HCT116 (cell line): ENCODE measurements at regions not wholly inside any gene's neighbourhood (a gene's known extent, or its start where the extent isn't known, plus 50 kb on each side); places are given as distances from the start of the nearest gene placed in this dataset.

Experiments
- ATAC-seq: fragments of 200-7000 bp; cut with Tn5 transposase; 2 replicates; pipeline ENCODE4 v1.9.1; 2020; ENCODE audit warnings: mild to moderate bottlenecking, moderate library complexity
- BruUV-seq: library from RNA; stranded (reverse); fragments of 400-500 nt; replicated peaks from 2 replicates; lab custom pipeline; 2021; lab: Mats Ljungman, UMichigan
- CTCF ChIA-PET: fragments of 300-600 bp; sonication (Branson Sonifier 250); formaldehyde crosslinking; loops from one replicate; lab custom pipeline; 2021; ENCODE audit warnings: antibody characterized with exemption; lab: Charles Lee
- POLR2A ChIA-PET: fragments of 300-600, 350-600 bp; sonication (Branson Sonifier 250); formaldehyde crosslinking; loops from one replicate; lab custom pipeline; 2021; ENCODE audit warnings: antibody characterized with exemption; lab: Charles Lee
- RAD21 ChIA-PET, 2 experiments: fragments of 300-600 bp; sonication (Branson Sonifier 250); formaldehyde crosslinking; loops; one replicate each; lab custom pipeline; 2023; ENCODE audit warnings: low total read pairs in 2 of 2; ENCODE audit not compliant: uncharacterized antibody in 2 of 2, unreplicated experiment in 2 of 2, low non-redundant PET in 1 of 2; lab: Charles Lee
- DNase-seq: peaks from one replicate; pipeline ENCODE4 v3.0.0-alpha.2; 2010; ENCODE audit warnings: low read depth, low spot score
- H2AFZ ChIP-seq: fragments of 200-600 bp; shearing (Covaris generic), sonication (generic); 2 replicates; pipeline ENCODE4 v1.6.1; 2017; ENCODE audit warnings: low read depth, mixed run types, mixed read lengths, antibody characterized with exemption, low read length; ENCODE audit not compliant: poor library complexity, severe bottlenecking
- H3K27ac ChIP-seq: 2 replicates; pipeline ENCODE4 v1.5.1; 2012; ENCODE audit warnings: low read depth, low read length
- H3K27me3 ChIP-seq: fragments of 200-600 bp; sonication (generic); 2 replicates; pipeline ENCODE4 v1.6.1; 2016; ENCODE audit warnings: mixed run types, low read length, mixed read lengths; ENCODE audit not compliant: insufficient read depth
- H3K36me3 ChIP-seq, 2 experiments: fragments of 200-500 bp in 1 of 2; fragments of 200-600 bp in 1 of 2; sonication (Bioruptor generic) in 1 of 2; sonication (generic) in 1 of 2; 2 replicates each; pipeline versions ENCODE4 v1.5.1 to v1.6.1; 2014 to 2016; ENCODE audit warnings: low read length in 2 of 2, inconsistent platforms in 1 of 2, mixed read lengths in 1 of 2, mixed run types in 1 of 2; ENCODE audit not compliant: insufficient read depth in 2 of 2, control insufficient read depth in 1 of 2
- H3K4me1 ChIP-seq, 2 experiments: fragments of 200-600 bp in 1 of 2; sonication (generic) in 1 of 2; 2 replicates each; pipeline versions ENCODE4 v1.5.1 to v1.6.1; 2012 to 2017; ENCODE audit warnings: low read length in 2 of 2, inconsistent platforms in 1 of 2, mild to moderate bottlenecking in 1 of 2, mixed read lengths in 1 of 2, mixed run types in 1 of 2, moderate library complexity in 1 of 2; ENCODE audit not compliant: insufficient read depth in 2 of 2, control insufficient read depth in 1 of 2
- H3K4me2 ChIP-seq: fragments of 200-600 bp; sonication (generic); 2 replicates; pipeline ENCODE4 v1.6.1; 2017; ENCODE audit warnings: mixed run types, low read length, mixed read lengths
- H3K4me3 ChIP-seq, 2 experiments: fragments of 200-600 bp in 1 of 2; sonication (generic) in 1 of 2; replicated peaks in 1 of 2; 2 replicates each; pipeline ENCODE4 v1.5.1; 2011 to 2016; ENCODE audit warnings: low read length in 2 of 2, control low read depth in 1 of 2, low read depth in 1 of 2, mild to moderate bottlenecking in 1 of 2, mixed read lengths in 1 of 2, mixed run types in 1 of 2
- H3K79me2 ChIP-seq: fragments of 200-600 bp; sonication (generic); 2 replicates; pipeline ENCODE4 v1.6.1; 2017; ENCODE audit warnings: mild to moderate bottlenecking, mixed run types, low read length, moderate library complexity, mixed read lengths; ENCODE audit not compliant: insufficient read depth
- H3K9ac ChIP-seq: fragments of 200-600 bp; sonication (generic); 2 replicates; pipeline ENCODE4 v1.6.1; 2016; ENCODE audit warnings: low read length, mixed read lengths
- H3K9me2 ChIP-seq: fragments of 200-600 bp; sonication (generic), shearing (Covaris generic); 2 replicates; pipeline ENCODE4 v1.6.1; 2017; ENCODE audit warnings: mixed run types, mild to moderate bottlenecking, moderate library complexity; ENCODE audit not compliant: insufficient read depth
- H3K9me3 ChIP-seq, 2 experiments: fragments of 200-500 bp in 1 of 2; fragments of 200-600 bp in 1 of 2; sonication (Bioruptor generic) in 1 of 2; sonication (generic) in 1 of 2; 2 replicates each; pipeline ENCODE4 v1.6.1; 2014 to 2017; ENCODE audit warnings: low read length in 2 of 2, mixed read lengths in 2 of 2, inconsistent platforms in 1 of 2, low read depth in 1 of 2, mild to moderate bottlenecking in 1 of 2, mixed run types in 1 of 2, moderate library complexity in 1 of 2; ENCODE audit not compliant: control insufficient read depth in 1 of 2, insufficient read depth in 1 of 2
- H4K20me1 ChIP-seq: fragments of 200-600 bp; sonication (generic), shearing (Covaris generic); 2 replicates; pipeline ENCODE4 v1.6.1; 2017; ENCODE audit warnings: mixed run types, mild to moderate bottlenecking, moderate library complexity; ENCODE audit not compliant: insufficient read depth
- EGR1 ChIP-seq: IDR thresholded peaks from 2 replicates; pipeline ENCODE4 v1.6.1; 2012; ENCODE audit warnings: low read depth
- JUND ChIP-seq: IDR thresholded peaks from 2 replicates; pipeline ENCODE4 v1.6.1; 2012
- POLR2A ChIP-seq: IDR thresholded peaks from 2 replicates; pipeline ENCODE4 v1.7.0; 2011; ENCODE audit warnings: borderline replicate concordance; ENCODE audit not compliant: insufficient read depth, insufficient read length; ENCODE audit errors: extremely low read depth
- SIN3A ChIP-seq: IDR thresholded peaks from 2 replicates; pipeline ENCODE4 v1.6.1; 2012; ENCODE audit warnings: low read depth
- intact Hi-C: fragments of 100-400 bp; cut with micrococcal nuclease; formaldehyde crosslinking; loops from 2 replicates; pipeline ENCODE4 v1.10.0; 2022
- TF ChIP-seq, protein P1 (sequence below): IDR thresholded peaks from 2 replicates; pipeline ENCODE4 v1.6.1; 2012
- TF ChIP-seq, protein P2 (sequence below): IDR thresholded peaks from 2 replicates; pipeline ENCODE4 v1.6.1; 2012; ENCODE audit warnings: low read depth

DNA sequence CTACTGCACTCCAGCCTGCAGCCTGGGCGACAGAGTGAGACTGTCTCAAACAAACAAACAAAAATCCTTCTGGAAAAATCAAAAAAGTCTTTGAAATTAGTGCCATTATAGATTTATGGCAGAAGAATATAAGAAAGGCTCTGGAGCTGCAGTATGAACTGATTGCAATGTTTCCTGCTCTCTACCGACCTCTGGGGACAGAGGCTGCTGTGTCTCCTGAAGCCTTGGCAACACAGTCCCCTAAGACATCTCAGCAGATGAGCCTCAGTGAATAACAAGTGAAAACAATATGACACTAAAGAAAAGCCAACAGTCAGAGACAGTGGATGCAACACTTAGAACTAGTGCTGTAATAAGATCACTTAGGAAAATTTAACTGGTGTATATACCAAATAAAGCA is 494.9 kb upstream of the LRATD1 start:
- ATAC-seq: no peak
- no peak for TF ChIP-seq POLR2A
- TF ChIP-seq, all 23 proteins: peak for 0

DNA sequence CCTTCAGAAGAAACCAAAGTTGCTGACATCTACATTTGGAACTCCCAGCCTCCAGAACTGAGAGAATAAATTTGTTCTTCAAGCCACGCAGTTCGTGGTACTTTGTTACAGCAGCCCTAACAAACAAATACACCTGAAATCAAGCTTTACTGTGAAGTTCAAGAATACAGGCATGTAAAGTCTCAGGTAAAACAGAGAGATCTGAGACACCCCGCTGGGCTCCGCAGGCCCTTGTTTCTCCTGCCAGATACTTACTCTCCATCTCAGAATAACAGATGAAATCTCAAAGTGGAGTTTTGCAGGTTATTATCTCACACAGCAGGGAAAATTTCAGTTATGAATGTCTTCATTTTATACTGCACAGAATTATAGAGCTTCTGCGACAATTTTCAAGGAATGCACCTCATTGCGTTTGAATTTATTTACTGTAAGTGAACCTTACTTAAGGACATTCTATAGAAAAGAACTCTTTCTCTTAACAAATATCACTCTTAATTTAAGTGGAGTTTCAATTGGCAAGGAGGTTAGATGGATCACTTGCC is 492.4 kb upstream of the LRATD1 start:
- TF ChIP-seq, protein P1, sequence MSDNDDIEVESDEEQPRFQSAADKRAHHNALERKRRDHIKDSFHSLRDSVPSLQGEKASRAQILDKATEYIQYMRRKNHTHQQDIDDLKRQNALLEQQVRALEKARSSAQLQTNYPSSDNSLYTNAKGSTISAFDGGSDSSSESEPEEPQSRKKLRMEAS: no peak
- no peak for TF ChIP-seq EGR1
- no peak for TF ChIP-seq SIN3A
- TF ChIP-seq, protein P2, sequence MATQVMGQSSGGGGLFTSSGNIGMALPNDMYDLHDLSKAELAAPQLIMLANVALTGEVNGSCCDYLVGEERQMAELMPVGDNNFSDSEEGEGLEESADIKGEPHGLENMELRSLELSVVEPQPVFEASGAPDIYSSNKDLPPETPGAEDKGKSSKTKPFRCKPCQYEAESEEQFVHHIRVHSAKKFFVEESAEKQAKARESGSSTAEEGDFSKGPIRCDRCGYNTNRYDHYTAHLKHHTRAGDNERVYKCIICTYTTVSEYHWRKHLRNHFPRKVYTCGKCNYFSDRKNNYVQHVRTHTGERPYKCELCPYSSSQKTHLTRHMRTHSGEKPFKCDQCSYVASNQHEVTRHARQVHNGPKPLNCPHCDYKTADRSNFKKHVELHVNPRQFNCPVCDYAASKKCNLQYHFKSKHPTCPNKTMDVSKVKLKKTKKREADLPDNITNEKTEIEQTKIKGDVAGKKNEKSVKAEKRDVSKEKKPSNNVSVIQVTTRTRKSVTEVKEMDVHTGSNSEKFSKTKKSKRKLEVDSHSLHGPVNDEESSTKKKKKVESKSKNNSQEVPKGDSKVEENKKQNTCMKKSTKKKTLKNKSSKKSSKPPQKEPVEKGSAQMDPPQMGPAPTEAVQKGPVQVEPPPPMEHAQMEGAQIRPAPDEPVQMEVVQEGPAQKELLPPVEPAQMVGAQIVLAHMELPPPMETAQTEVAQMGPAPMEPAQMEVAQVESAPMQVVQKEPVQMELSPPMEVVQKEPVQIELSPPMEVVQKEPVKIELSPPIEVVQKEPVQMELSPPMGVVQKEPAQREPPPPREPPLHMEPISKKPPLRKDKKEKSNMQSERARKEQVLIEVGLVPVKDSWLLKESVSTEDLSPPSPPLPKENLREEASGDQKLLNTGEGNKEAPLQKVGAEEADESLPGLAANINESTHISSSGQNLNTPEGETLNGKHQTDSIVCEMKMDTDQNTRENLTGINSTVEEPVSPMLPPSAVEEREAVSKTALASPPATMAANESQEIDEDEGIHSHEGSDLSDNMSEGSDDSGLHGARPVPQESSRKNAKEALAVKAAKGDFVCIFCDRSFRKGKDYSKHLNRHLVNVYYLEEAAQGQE: no peak
- no peak for TF ChIP-seq JUND
- intact Hi-C loops: no loop called here

More for the DNA sequence above, 494.9 kb upstream of the LRATD1 start:
- no peak for DNase-seq
- Histone ChIP-seq H3K4me3 (no peak overlapping the region), H3K9me3 (peaks cover 4 to 15% of the 10 kb centered on the region in 2 experiments; a peak in 2 of 4 replicates), H4K20me1 (no peaks in the 10 kb centered on the region), H3K4me1 (no peaks in the 10 kb centered on the region), H3K4me2 (no peak overlapping the region), H3K36me3 (no peaks in the 10 kb centered on the region), H3K9ac (no peak overlapping the region), H3K79me2 (no peaks in the 10 kb centered on the region), H2AFZ (no peak overlapping the region), H3K9me2 (no peaks in the 10 kb centered on the region), H3K27ac (no peak overlapping the region), H3K27me3 (no peaks in the 10 kb centered on the region)
- CTCF ChIA-PET: no interaction called here
- intact Hi-C loops: no loop called here
- RAD21 ChIA-PET: no interaction called here
- BruUV-seq: no TSS peak
- POLR2A ChIA-PET: no interaction called here

More for the DNA sequence above, 492.4 kb upstream of the LRATD1 start:
- H3K4me3 ChIP-seq: no peak overlapping the region
- H3K27ac ChIP-seq: no peak overlapping the region
- no peak overlapping the region for H2AFZ ChIP-seq
- H3K4me2 ChIP-seq: no peak overlapping the region
- DNase-seq: no peak
- H3K9me3 ChIP-seq: peaks cover 9 to 12% of the 10 kb centered on the region in 2 experiments; a peak in 2 of 4 replicates
- no peaks in the 10 kb centered on the region for H3K4me1 ChIP-seq
- no peaks in the 10 kb centered on the region for H3K79me2 ChIP-seq
- H4K20me1 ChIP-seq: no peaks in the 10 kb centered on the region
- no peaks in the 10 kb centered on the region for H3K36me3 ChIP-seq
- H3K9me2 ChIP-seq: no peaks in the 10 kb centered on the region
- CTCF ChIA-PET: no interaction called here
- ATAC-seq: no peak
- RAD21 ChIA-PET: no interaction called here
- BruUV-seq: no TSS peak
- no peaks in the 10 kb centered on the region for H3K27me3 ChIP-seq
- no peak overlapping the region for H3K9ac ChIP-seq
- POLR2A ChIA-PET: no interaction called here
